ENCODE measurements at regions not wholly inside any gene's neighbourhood (a gene's known extent, or its start where the extent isn't known, plus 50 kb on each side); places are given as distances from the start of the nearest gene placed in this dataset.
"Not testable (repeated sequence)": the region's sequence is repeated elsewhere in the genome, so short reads cannot be mapped to it uniquely, and the experiment has no call there.

DNA sequence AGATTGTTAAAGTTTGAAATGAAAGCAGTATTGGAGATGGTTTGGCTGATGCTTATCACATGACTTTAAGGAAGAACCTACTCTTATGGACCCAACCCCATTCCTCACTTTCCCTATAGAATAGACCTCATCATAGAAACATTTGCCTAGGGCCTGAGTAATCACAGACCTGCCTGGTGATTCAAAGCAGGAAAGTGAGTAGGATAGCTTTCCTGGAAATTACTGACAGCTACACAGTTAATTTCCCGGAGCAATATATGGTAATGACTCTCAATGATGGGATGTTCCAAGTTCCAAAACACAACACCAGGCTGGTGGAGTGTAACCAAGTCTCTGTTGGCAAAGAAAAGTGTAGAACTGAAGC is 233.8 kb downstream of the SIM1 start:
- DNase-seq (ENCODE audit: low read depth, low spot score) = no peak

GRCh38 chr6:100230115-100230952 is 234.4 kb downstream of the SIM1 start:
- no peak overlapping the region for H3K4me3 ChIP-seq (ENCODE audit: low read length)
- no peak for DNase-seq (ENCODE audit: low read depth, low spot score)

More for the DNA sequence above, 233.8 kb downstream of the SIM1 start:
- H3K4me3 ChIP-seq (ENCODE audit: low read length) = no peak overlapping the region

DNA sequence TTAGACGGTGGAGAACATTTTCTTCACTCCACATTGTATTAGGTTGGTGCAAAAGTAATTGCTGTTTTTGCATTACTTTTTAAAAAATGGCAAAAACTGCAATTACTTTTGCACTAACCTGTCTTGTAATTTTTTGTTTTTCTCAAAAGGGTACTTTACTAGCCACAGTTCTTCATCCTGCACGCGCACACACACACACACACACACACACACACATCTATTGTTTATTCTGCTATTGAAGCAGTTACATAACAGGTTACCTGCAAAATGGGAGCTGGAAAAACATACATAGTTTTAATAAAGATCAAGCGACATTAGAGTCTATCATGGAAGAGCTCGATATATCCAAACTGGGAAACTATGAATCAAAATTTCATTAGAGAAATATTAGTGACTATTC is 235.2 kb downstream of the SIM1 start:
- no peak overlapping the region for H3K4me3 ChIP-seq (ENCODE audit: low read length)
- DNase-seq (ENCODE audit: low read depth, low spot score) = no peak

DNA sequence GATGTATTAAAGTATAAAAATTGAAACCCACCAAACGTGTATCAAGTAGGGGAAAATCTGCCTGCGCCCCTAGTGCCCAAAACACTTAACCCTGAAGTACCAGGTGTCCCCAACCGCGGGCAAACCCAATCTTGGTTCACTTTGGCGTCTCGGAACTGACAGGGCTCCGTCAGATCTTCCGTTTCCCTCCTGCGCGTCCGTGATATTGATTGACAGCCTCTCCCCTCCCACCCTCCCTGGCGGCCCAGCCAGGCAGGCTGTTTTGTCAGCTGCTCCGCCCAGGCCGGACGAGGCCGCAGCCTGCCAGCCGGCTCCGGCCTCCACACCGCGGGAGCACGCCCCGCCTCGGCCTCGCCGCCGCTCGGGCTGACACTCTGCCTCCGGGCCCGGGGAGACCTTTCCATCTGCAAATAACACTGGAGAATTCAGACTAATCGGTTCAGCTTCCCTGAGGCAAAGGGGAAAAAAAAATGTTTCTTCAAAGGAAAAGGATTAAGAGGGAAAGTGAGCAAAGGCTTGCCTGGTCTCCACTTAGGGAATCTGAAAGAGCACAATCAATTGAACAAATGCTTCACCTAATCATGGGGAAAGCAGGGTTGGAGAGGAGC is 234.9 kb upstream of the MCHR2 start:
- H3K4me3 ChIP-seq (ENCODE audit: low read length) = peak overlapping the region; percentile 11
- DNase-seq (ENCODE audit: low read depth, low spot score) = peak; percentile 28

- peak overlapping the region; percentile 11 for H3K4me3 ChIP-seq (ENCODE audit: low read length)
- no peak for DNase-seq (ENCODE audit: low read depth, low spot score)
These were observed 234.4 kb upstream of the MCHR2 start for GRCh38 chr6:100228437-100228833.

DNA sequence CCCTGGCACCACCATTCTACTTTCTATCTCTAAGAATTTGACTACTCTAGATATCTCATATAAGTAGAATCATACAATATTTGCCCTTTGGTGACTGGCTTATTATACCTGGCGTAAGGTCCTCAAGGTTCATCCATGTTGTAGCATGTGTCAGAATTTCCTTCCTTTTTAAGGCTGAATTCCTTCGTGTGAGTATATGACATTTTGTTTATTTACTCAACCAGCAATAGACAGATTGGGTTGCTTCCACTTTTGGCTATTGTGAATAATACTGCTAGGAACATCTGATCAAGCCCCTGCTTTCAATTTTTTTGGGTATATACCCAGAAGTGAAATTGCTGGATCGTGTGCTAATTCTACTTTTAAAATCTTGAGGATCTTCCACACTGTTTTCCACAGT is 232.8 kb upstream of the MCHR2 start:
- no peak for DNase-seq (ENCODE audit: low read depth, low spot score)
- H3K4me3 ChIP-seq (ENCODE audit: low read length) = no peak overlapping the region

GRCh38 chr6:100223952-100224351 is 229.9 kb upstream of the MCHR2 start:
- not testable (repeated sequence) for H3K4me3 ChIP-seq (ENCODE audit: low read length); DNase-seq (ENCODE audit: low read depth, low spot score)

GRCh38 chr6:100220543-100220942 is 226.5 kb upstream of the MCHR2 start:
- no peak for DNase-seq (ENCODE audit: low read depth, low spot score)

GRCh38 chr6:100217225-100218012 is 223.4 kb upstream of the MCHR2 start:
- DNase-seq (ENCODE audit: low read depth, low spot score) = no peak
- no peak overlapping the region for H3K4me3 ChIP-seq (ENCODE audit: low read length)

More at GRCh38 chr6:100220543-100220942, 226.5 kb upstream of the MCHR2 start:
- no peak overlapping the region for H3K4me3 ChIP-seq (ENCODE audit: low read length)

- H3K4me3 ChIP-seq (ENCODE audit: low read length) = no peak overlapping the region
- DNase-seq (ENCODE audit: low read depth, low spot score) = no peak
These were observed 222.7 kb upstream of the MCHR2 start for GRCh38 chr6:100216760-100217159.

- no peak overlapping the region for H3K4me3 ChIP-seq (ENCODE audit: low read length)
- no peak for DNase-seq (ENCODE audit: low read depth, low spot score)
These were observed 218.1 kb upstream of the MCHR2 start for GRCh38 chr6:100212131-100212530.

- no peak overlapping the region for H3K4me3 ChIP-seq (ENCODE audit: low read length)
- no peak for DNase-seq (ENCODE audit: low read depth, low spot score)
These were observed 216.4 kb upstream of the MCHR2 start for GRCh38 chr6:100210137-100211117.

- no peak overlapping the region for H3K4me3 ChIP-seq (ENCODE audit: low read length)
- no peak for DNase-seq (ENCODE audit: low read depth, low spot score)
These were observed 215.5 kb upstream of the MCHR2 start for GRCh38 chr6:100209323-100210136.

DNA sequence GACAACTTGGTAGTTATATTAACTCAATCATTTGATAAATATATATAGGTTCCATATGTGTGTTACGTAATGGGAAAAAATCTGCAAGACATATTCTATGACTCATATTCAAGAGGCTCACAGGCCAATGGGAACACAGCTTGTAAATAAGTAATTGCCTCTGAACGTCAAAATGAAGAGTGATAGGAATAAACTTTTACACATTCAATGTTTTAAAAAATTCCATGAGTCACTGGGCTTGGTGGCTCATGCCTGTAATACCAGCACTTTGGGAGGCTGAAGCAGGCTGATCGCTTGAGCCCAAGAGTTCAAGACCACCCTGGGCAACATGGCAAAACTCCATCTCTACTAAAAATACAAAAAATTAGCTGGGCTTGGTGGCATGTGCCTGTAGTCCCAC is 209.4 kb upstream of the MCHR2 start:
- no peak for DNase-seq (ENCODE audit: low read depth, low spot score)

GRCh38 chr6:100202417-100203194 is 208.6 kb upstream of the MCHR2 start:
- no peak for DNase-seq (ENCODE audit: low read depth, low spot score)

More for the DNA sequence above, 209.4 kb upstream of the MCHR2 start:
- no peak overlapping the region for H3K4me3 ChIP-seq (ENCODE audit: low read length)

GRCh38 chr6:100196214-100196982 is 202.4 kb upstream of the MCHR2 start:
- DNase-seq (ENCODE audit: low read depth, low spot score); H3K4me3 ChIP-seq (ENCODE audit: low read length): not testable (repeated sequence)

More at GRCh38 chr6:100202417-100203194, 208.6 kb upstream of the MCHR2 start:
- H3K4me3 ChIP-seq (ENCODE audit: low read length) = no peak overlapping the region
